GM18867 (cell line): ENCODE measurements at regions not wholly inside any gene's neighbourhood (a gene's known extent, or its start where the extent isn't known, plus 50 kb on each side); places are given as distances from the start of the nearest gene placed in this dataset.

Experiments used
- ATAC-seq: cut with Tn5 transposase; IDR thresholded peaks from one replicate; pipeline ENCODE4 v1.9.1; 2021; ENCODE audit warnings: mild to moderate bottlenecking, moderate library complexity; ENCODE audit not compliant: unreplicated experiment

DNA sequence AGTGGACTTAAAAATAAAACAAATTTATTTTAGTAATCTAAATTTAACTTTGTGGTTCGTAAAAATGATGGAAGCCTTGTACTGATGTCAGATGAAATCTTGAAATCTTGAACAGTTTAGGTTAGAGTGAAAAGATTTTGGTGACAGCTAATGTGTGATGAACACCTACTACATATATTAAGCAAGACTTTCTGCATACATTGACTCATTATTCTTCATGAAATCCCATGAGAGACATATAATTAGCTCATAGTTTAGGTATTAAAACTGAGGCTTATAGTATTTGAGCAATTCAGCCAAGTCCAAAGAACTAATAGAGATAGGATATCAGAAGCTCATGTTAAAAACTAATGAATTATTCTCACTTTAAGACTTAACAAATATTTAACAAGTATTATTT lies 66.9 kb upstream of the PCDH7 start:
- no peak for ATAC-seq

DNA sequence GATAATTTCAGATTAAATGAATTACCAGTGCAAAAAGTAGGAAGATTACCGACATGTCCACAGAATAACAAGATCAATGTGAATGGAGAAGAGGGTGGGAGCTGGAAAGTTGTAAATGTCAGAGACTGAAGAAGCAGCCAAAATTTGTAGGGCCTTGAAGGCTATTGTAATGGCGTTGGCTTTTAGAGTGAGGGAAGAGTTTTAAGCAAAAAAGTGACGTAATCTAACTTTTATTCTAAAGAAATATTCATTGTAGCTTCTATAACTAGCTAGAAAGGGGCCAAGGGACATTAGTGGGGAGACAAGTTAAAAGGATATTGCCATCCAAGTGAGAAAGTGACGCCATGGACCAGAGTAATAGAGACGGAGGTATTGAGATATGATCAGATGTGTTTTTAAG lies 63.3 kb upstream of the PCDH7 start:
- ATAC-seq, result no peak

DNA sequence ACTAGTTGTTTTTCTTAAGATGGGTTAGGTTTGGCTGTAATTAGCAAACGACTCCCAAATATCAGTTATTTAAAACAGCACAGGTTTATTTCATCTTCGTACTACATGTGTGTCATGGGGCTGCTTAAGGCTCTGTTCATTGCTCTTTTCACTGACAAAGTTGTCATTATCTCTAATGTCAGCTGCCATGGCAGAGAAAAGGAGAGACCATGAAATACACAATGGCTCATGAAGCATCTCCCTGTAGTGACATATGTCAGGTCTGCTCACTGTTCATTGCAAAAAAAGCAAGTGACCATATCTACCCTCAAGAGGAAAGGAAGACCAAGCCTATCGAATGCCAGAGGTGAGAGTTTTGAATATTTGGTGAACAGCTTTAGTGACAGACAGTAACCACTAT lies 52.2 kb upstream of the PCDH7 start:
- no peak for ATAC-seq

GRCh38 chr4:30670206-30670605 lies 50.0 kb upstream of the PCDH7 start:
- ATAC-seq, result no peak
